CD4-positive, alpha-beta memory T cell (primary cell): ENCODE measurements at regions not wholly inside any gene's neighbourhood (a gene's known extent, or its start where the extent isn't known, plus 50 kb on each side); places are given as distances from the start of the nearest gene placed in this dataset.

ENCODE experiments used
- CTCF ChIA-PET: fragments of 350-600 bp; sonication (Branson Sonifier 250); formaldehyde crosslinking; loops from one replicate; lab custom pipeline; 2021; ENCODE audit warnings: inconsistent platforms; ENCODE audit not compliant: partially characterized antibody; lab: Charles Lee
- POLR2A ChIA-PET: fragments of 350-600 bp; sonication (Branson Sonifier 250); formaldehyde crosslinking; loops from one replicate; lab custom pipeline; 2021; ENCODE audit not compliant: partially characterized antibody; lab: Charles Lee
- DNase-seq, 5 donors: peaks; one replicate each; pipeline versions ENCODE4 v3.0.0 to v3.0.0-alpha.2; 2020 to 2022; ENCODE audit warnings: mixed read lengths in 1 of 5
- H3K27ac ChIP-seq: one replicate; pipeline ENCODE4 v1.7.0; 2013; ENCODE audit warnings: low read depth, low read length
- H3K27me3 ChIP-seq: 2 replicates; pipeline ENCODE4 v1.7.0; 2013; ENCODE audit warnings: mild to moderate bottlenecking, low read length, moderate library complexity; ENCODE audit not compliant: insufficient read depth
- H3K36me3 ChIP-seq: 2 replicates; pipeline ENCODE4 v1.7.0; 2013; ENCODE audit warnings: mild to moderate bottlenecking, low read length, moderate library complexity; ENCODE audit not compliant: insufficient read depth
- H3K4me1 ChIP-seq: 2 replicates; pipeline ENCODE4 v1.7.0; 2013; ENCODE audit warnings: mild to moderate bottlenecking, low read length, moderate library complexity; ENCODE audit not compliant: insufficient read depth
- H3K4me3 ChIP-seq, 2 donors: one replicate each; pipeline ENCODE4 v1.7.0; 2013; ENCODE audit warnings: low read length in 2 of 2, mild to moderate bottlenecking in 1 of 2
- H3K9me3 ChIP-seq, 2 donors: one replicate each; pipeline ENCODE4 v1.7.0; 2013; ENCODE audit warnings: low read length in 2 of 2, control low read depth in 1 of 2; ENCODE audit not compliant: control insufficient read depth in 1 of 2
- H3K27ac Mint-ChIP-seq, 7 donors: one replicate each; pipeline ENCODE4 v1.8.0; 2020 to 2021; ENCODE audit warnings: mixed read lengths in 7 of 7, mild to moderate bottlenecking in 6 of 7, inconsistent platforms in 3 of 7, moderate library complexity in 3 of 7
- H3K27me3 Mint-ChIP-seq, 2 donors: one replicate each; pipeline ENCODE4 v1.8.0; 2020 to 2021; ENCODE audit warnings: mixed read lengths in 2 of 2
- H3K36me3 Mint-ChIP-seq, 2 donors: one replicate each; pipeline ENCODE4 v1.8.0; 2020 to 2021; ENCODE audit warnings: mixed read lengths in 2 of 2, inconsistent platforms in 1 of 2, mild to moderate bottlenecking in 1 of 2
- H3K4me1 Mint-ChIP-seq, 4 donors: one replicate each; pipeline ENCODE4 v1.8.0; 2020 to 2021; ENCODE audit warnings: mixed read lengths in 4 of 4, mild to moderate bottlenecking in 1 of 4
- H3K4me3 Mint-ChIP-seq, 8 donors: one replicate each; pipeline ENCODE4 v1.8.0; 2020 to 2021; ENCODE audit warnings: mixed read lengths in 8 of 8, mild to moderate bottlenecking in 7 of 8, moderate library complexity in 6 of 8, inconsistent platforms in 3 of 8
- H3K9me3 Mint-ChIP-seq, 8 donors: one replicate each; pipeline ENCODE4 v1.8.0; 2020 to 2021; ENCODE audit warnings: mixed read lengths in 8 of 8, mild to moderate bottlenecking in 5 of 8, inconsistent platforms in 3 of 8, moderate library complexity in 1 of 8
- intact Hi-C: fragments of 100-400 bp; cut with micrococcal nuclease; formaldehyde crosslinking; loops from one replicate; pipeline ENCODE4 v1.15.1; 2023

GRCh38 chr13:102954350-102954749 lies 108.5 kb downstream of the ERCC5 start:
- H3K4me1 ChIP-seq, result no peaks in the 10 kb centered on the region
- Mint-ChIP-seq H3K9me3 (peaks cover 0 to 2% (median 0%) of the 10 kb centered on the region in 8 donors), H3K27ac (no peak overlapping the region), H3K4me1 (no peaks in the 10 kb centered on the region), H3K36me3 (no peaks in the 10 kb centered on the region), H3K4me3 (no peak overlapping the region), H3K27me3 (peaks cover 5 to 11% of the 10 kb centered on the region in 2 donors)
- ChIA-PET CTCF (no interaction called here), POLR2A (no interaction called here)
- no peak overlapping the region for H3K4me3 ChIP-seq
- no peak overlapping the region for H3K27ac ChIP-seq
- DNase-seq, result no peak
- no peaks in the 10 kb centered on the region for H3K27me3 ChIP-seq
- H3K9me3 ChIP-seq, result no peaks in the 10 kb centered on the region
- no peaks in the 10 kb centered on the region for H3K36me3 ChIP-seq
- intact Hi-C loops, result no loop called here

DNA sequence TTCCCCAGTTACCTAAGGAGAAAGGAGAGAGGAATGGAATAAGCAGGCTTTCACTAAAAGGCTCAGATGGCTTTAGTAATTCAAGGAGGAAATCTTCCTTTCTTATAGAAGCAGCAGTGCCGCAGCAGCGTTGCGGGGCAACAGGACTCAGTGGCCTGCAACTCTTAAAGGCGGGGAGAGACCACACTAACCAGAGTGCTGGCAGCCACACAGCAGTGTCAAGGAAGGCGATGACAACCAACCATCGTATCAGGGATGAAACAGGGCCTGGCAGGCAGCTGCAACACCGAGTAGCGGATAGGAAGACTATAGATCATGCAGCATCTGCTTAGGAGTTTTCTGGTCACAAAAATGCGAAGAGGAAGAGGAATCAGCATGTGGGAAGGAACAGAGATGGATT lies 106.0 kb downstream of the ERCC5 start:
- H3K4me1 ChIP-seq, result no peaks in the 10 kb centered on the region
- H3K4me3 ChIP-seq, result no peak overlapping the region
- intact Hi-C loops, result no loop called here
- no peaks in the 10 kb centered on the region for H3K36me3 ChIP-seq
- Mint-ChIP-seq H3K27ac (no peak overlapping the region), H3K4me3 (no peak overlapping the region), H3K36me3 (no peaks in the 10 kb centered on the region), H3K27me3 (peaks cover 5 to 16% of the 10 kb centered on the region in 2 donors), H3K9me3 (peaks cover 0 to 2% (median 0%) of the 10 kb centered on the region in 8 donors), H3K4me1 (no peaks in the 10 kb centered on the region)
- no peaks in the 10 kb centered on the region for H3K9me3 ChIP-seq
- H3K27me3 ChIP-seq, result no peaks in the 10 kb centered on the region
- no peak overlapping the region for H3K27ac ChIP-seq
- ChIA-PET CTCF (interaction anchor here (0.7 kb wide), 1 partner anchor 74 kb away, joined by 3 read pairs; no protein-coding TSS in a partner anchor), POLR2A (no interaction called here)
- no peak for DNase-seq

DNA sequence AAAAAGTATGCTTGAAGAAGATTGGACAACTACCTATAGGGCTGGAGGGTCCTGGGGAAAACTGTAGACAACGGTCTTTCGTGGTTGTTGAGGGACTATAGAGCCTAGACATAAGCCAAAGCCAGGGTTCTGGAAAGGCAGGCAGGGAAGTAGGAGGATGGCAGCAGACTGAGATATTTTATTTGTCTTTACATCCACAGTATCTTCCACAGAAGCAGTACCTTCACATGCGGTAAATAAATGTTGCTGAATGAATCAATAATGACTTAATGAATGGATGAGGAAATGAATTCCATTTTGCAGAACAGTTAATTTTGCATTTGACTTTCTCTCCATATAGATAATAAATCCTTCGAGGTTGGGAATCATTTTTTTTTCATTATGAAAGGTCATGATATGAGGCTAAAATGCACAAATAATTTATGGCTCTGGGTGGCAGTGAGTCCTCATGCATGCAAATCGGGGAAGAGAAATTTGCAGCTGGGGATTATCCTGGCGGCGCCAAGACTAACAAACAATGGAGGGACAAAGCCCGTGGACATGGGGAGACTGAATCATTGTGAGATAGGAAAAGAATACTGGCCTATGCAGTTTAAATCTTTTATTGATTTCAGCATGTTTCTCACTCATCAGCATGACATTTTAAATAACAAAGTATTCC lies 102.0 kb downstream of the ERCC5 start:
- intact Hi-C loops, result no loop called here
- Mint-ChIP-seq H3K27me3 (peaks cover 11 to 17% of the 10 kb centered on the region in 2 donors), H3K27ac (no peak overlapping the region), H3K4me3 (no peak overlapping the region), H3K9me3 (peaks cover 0 to 5% (median 0%) of the 10 kb centered on the region in 8 donors), H3K4me1 (no peaks in the 10 kb centered on the region), H3K36me3 (no peaks in the 10 kb centered on the region)
- H3K36me3 ChIP-seq, result no peaks in the 10 kb centered on the region
- no peak overlapping the region for H3K4me3 ChIP-seq
- H3K27me3 ChIP-seq, result no peaks in the 10 kb centered on the region
- H3K4me1 ChIP-seq, result no peaks in the 10 kb centered on the region
- DNase-seq, result no peak
- H3K9me3 ChIP-seq, result no peaks in the 10 kb centered on the region
- ChIA-PET CTCF (no interaction called here), POLR2A (no interaction called here)
- no peak overlapping the region for H3K27ac ChIP-seq

- Histone ChIP-seq H3K27me3 (no peaks in the 10 kb centered on the region), H3K4me1 (no peaks in the 10 kb centered on the region), H3K9me3 (no peaks in the 10 kb centered on the region), H3K4me3 (no peak overlapping the region), H3K27ac (no peak overlapping the region), H3K36me3 (no peaks in the 10 kb centered on the region)
- no peak overlapping the region for H3K27ac Mint-ChIP-seq
- DNase-seq, result no peak
- intact Hi-C loops, result no loop called here
- CTCF ChIA-PET, result no interaction called here
- no peaks in the 10 kb centered on the region for H3K4me1 Mint-ChIP-seq
- H3K4me3 Mint-ChIP-seq, result no peak overlapping the region
- peaks cover 11 to 23% of the 10 kb centered on the region in 2 donors for H3K27me3 Mint-ChIP-seq
- H3K36me3 Mint-ChIP-seq, result no peaks in the 10 kb centered on the region
- POLR2A ChIA-PET, result no interaction called here
- peaks cover 0 to 11% (median 6%) of the 10 kb centered on the region in 8 donors for H3K9me3 Mint-ChIP-seq
Observed at GRCh38 chr13:102945886-102946285, 100.1 kb downstream of the ERCC5 start.

DNA sequence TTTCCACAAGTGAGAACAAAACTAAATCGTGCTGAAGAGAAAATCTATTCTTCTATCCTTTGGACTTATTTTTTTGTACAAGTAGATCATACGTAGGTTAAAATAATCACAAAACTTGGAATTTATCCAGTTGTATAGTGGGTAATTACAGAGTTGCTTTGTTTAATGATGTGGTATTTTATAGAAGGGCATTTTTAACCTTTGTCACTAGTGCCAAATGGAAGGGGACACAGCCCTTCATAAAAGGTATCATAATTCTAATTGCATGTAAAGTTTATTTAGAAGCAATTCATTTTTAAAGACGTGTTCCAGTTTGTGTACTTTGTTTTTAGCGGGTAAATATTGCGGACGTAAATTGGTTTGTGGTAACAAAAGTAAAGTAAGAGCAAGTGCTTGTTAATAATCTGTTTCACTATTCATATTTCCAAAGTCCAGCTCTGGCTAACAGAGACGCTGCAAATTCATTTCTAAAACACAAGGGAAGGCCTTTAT lies 99.5 kb downstream of the ERCC5 start:
- Histone ChIP-seq H3K36me3 (no peaks in the 10 kb centered on the region), H3K27ac (no peak overlapping the region), H3K4me3 (no peak overlapping the region), H3K4me1 (no peaks in the 10 kb centered on the region), H3K9me3 (no peaks in the 10 kb centered on the region), H3K27me3 (no peaks in the 10 kb centered on the region)
- no peak overlapping the region for H3K4me3 Mint-ChIP-seq
- no peak overlapping the region for H3K27ac Mint-ChIP-seq
- ChIA-PET CTCF (no interaction called here), POLR2A (no interaction called here)
- peaks cover 0 to 11% (median 8%) of the 10 kb centered on the region in 8 donors for H3K9me3 Mint-ChIP-seq
- DNase-seq, result no peak
- intact Hi-C loops, result no loop called here
- peaks cover 11 to 25% of the 10 kb centered on the region in 2 donors for H3K27me3 Mint-ChIP-seq
- H3K36me3 Mint-ChIP-seq, result no peaks in the 10 kb centered on the region
- H3K4me1 Mint-ChIP-seq, result no peaks in the 10 kb centered on the region

GRCh38 chr13:102944821-102945220 lies 99.0 kb downstream of the ERCC5 start:
- POLR2A ChIA-PET, result no interaction called here
- intact Hi-C loops, result no loop called here
- no peaks in the 10 kb centered on the region for H3K9me3 ChIP-seq
- CTCF ChIA-PET, result no interaction called here
- no peaks in the 10 kb centered on the region for H3K36me3 ChIP-seq
- Mint-ChIP-seq H3K4me3 (no peak overlapping the region), H3K4me1 (no peaks in the 10 kb centered on the region), H3K27ac (no peak overlapping the region), H3K9me3 (peaks cover 2 to 14% (median 8%) of the 10 kb centered on the region in 8 donors), H3K36me3 (no peaks in the 10 kb centered on the region), H3K27me3 (peaks cover 11 to 29% of the 10 kb centered on the region in 2 donors)
- H3K4me1 ChIP-seq, result no peaks in the 10 kb centered on the region
- DNase-seq, result no peak
- no peak overlapping the region for H3K4me3 ChIP-seq
- H3K27me3 ChIP-seq, result no peaks in the 10 kb centered on the region
- no peak overlapping the region for H3K27ac ChIP-seq

DNA sequence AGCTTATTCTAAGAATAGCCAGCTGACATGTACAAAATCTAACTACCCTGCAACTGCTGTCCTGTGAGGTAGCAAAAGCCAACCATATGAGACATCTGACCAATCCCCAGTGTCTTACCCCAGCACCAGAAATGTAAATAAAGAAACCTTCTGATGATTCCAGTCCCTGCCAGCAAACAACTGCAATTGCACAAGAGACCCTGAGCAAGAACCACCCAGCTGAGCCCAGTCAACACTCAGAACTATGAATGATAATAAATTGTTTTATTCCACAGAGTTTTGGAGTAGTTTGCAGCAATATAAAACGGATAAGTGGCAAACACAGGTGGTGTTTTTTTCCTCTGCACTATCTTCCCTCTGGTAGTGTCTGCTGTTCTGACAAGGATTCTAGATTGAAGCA lies 94.9 kb downstream of the ERCC5 start:
- intact Hi-C loops, result no loop called here
- peaks cover 2 to 14% (median 8%) of the 10 kb centered on the region in 8 donors for H3K9me3 Mint-ChIP-seq

More for the DNA sequence above, 94.9 kb downstream of the ERCC5 start:
- no peak for DNase-seq
- Histone ChIP-seq H3K4me1 (no peaks in the 10 kb centered on the region), H3K4me3 (no peak overlapping the region), H3K27me3 (peaks cover 5% of the 10 kb centered on the region), H3K9me3 (no peaks in the 10 kb centered on the region), H3K27ac (no peak overlapping the region), H3K36me3 (no peaks in the 10 kb centered on the region)
- peaks cover 11 to 30% of the 10 kb centered on the region in 2 donors for H3K27me3 Mint-ChIP-seq
- POLR2A ChIA-PET, result no interaction called here
- H3K4me3 Mint-ChIP-seq, result no peak overlapping the region
- H3K36me3 Mint-ChIP-seq, result no peaks in the 10 kb centered on the region
- no peak overlapping the region for H3K27ac Mint-ChIP-seq
- H3K4me1 Mint-ChIP-seq, result no peaks in the 10 kb centered on the region
- CTCF ChIA-PET, result no interaction called here
